ENCODE measurements at regions not wholly inside any gene's neighbourhood (a gene's known extent, or its start where the extent isn't known, plus 50 kb on each side); places are given as distances from the start of the nearest gene placed in this dataset.

- TF ChIP-seq EZH2 (IDR thresholded peaks at IDR 0.05) (no peak), POLR2AphosphoS5 (IDR thresholded peaks at IDR 0.05; ENCODE audit: borderline replicate concordance, low read depth, low read length) (no peak), FOXP2 (optimal IDR thresholded peaks at IDR 0.05; ENCODE audit: control extremely low read depth, extremely low read length, insufficient read depth) (no peak)
These were observed 64.6 kb upstream of the TAF11L2 start for GRCh38 chr5:17433406-17433805.

All from SK-N-MC (cell line).